ENCODE measurements at regions not wholly inside any gene's neighbourhood (a gene's known extent, or its start where the extent isn't known, plus 50 kb on each side); places are given as distances from the start of the nearest gene placed in this dataset.
"Not testable (repeated sequence)": the region's sequence is repeated elsewhere in the genome, so short reads cannot be mapped to it uniquely, and the experiment has no call there.

DNA sequence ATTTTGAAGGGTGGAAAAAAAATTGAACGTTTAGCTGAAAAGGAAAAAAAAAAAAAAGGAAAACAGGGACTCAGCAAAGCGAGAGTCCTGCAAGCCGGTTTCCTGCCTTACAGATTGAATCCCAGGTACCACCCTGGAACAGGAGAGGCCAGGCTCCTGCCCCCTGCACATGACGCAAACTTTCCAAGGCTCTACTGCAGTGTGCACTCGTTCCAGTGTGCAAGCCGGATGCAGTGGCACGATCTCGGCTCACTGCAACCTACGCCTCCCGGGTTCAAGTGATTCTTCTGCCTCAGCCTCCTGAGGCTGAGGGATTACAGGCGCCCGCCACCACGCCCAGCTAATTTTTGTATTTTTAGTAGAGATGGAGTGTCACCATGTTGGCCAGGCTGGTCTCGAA lies 618.7 kb upstream of the CDH10 start:
- TF ChIP-seq, protein P1, sequence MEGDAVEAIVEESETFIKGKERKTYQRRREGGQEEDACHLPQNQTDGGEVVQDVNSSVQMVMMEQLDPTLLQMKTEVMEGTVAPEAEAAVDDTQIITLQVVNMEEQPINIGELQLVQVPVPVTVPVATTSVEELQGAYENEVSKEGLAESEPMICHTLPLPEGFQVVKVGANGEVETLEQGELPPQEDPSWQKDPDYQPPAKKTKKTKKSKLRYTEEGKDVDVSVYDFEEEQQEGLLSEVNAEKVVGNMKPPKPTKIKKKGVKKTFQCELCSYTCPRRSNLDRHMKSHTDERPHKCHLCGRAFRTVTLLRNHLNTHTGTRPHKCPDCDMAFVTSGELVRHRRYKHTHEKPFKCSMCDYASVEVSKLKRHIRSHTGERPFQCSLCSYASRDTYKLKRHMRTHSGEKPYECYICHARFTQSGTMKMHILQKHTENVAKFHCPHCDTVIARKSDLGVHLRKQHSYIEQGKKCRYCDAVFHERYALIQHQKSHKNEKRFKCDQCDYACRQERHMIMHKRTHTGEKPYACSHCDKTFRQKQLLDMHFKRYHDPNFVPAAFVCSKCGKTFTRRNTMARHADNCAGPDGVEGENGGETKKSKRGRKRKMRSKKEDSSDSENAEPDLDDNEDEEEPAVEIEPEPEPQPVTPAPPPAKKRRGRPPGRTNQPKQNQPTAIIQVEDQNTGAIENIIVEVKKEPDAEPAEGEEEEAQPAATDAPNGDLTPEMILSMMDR (IDR thresholded peaks at IDR 0.05), result not testable (repeated sequence)
- not testable (repeated sequence) for TF ChIP-seq FOXK1 (CRISPR knock-in tag; IDR thresholded peaks at IDR 0.05); ELF4 (CRISPR knock-in tag; IDR thresholded peaks at IDR 0.05; ENCODE audit: low read depth); CREB1 (CRISPR knock-in tag; IDR thresholded peaks at IDR 0.05); CREM (CRISPR knock-in tag; IDR thresholded peaks at IDR 0.05)
- TF ChIP-seq, protein P2, sequence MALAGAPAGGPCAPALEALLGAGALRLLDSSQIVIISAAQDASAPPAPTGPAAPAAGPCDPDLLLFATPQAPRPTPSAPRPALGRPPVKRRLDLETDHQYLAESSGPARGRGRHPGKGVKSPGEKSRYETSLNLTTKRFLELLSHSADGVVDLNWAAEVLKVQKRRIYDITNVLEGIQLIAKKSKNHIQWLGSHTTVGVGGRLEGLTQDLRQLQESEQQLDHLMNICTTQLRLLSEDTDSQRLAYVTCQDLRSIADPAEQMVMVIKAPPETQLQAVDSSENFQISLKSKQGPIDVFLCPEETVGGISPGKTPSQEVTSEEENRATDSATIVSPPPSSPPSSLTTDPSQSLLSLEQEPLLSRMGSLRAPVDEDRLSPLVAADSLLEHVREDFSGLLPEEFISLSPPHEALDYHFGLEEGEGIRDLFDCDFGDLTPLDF (CRISPR knock-in tag; IDR thresholded peaks at IDR 0.05), result not testable (repeated sequence)

Data from WTC11 (cell line).